ENCODE measurements at regions not wholly inside any gene's neighbourhood (a gene's known extent, or its start where the extent isn't known, plus 50 kb on each side); places are given as distances from the start of the nearest gene placed in this dataset.

DNA sequence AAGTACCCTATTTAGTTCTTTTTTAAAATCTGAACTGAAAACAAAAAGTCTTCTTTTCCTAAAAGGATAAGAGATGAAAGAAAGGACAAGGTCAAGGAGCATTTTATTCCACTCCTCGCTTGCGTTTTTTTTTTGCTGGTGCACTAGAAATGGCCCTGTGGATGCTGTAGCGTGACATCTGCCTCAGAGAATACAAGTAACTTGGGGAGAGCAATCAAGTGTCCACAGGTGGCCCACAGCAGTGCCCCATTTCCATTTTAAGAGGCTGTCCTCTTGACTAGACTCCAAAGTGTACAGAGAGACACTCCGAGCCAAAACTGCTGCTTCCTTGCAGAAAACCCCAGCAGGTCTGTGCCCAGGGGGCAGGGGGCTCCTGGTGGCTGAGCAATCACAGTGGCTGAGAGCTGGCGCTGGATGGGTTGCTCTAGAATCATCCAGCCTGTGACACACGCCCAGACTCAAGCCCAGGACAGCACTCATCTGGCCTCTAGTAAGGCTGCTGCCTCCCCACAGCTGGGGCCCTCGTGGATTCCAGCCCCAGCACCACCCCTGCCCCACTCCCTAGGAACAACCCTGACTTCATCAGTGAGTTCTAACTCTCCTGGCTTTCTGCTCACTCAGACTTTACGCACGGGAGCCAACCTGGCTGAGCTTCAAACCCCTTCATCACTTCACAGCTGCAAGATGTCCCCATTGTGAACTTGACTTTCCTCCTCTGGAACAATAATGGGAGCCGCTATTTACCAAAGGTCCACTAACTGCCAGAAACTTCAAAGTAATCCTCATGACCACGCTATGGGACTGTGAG is 71.1 kb upstream of the SPATA12 start:
- H3K4me3 ChIP-seq (ENCODE audit: low read length): peak overlapping the region; percentile 39
- no peaks in the 10 kb centered on the region for H3K79me2 ChIP-seq (ENCODE audit: low read length)
- H3K27me3 ChIP-seq (ENCODE audit: low read depth, low read length): peaks cover 16% of the 10 kb centered on the region
- no peaks in the 10 kb centered on the region for H4K20me1 ChIP-seq (ENCODE audit: insufficient read depth, low read length)
- H3K4me2 ChIP-seq (ENCODE audit: low read length): peak overlapping the region; percentile 63
- no peak overlapping the region for H3K9ac ChIP-seq (ENCODE audit: low read length)
- H3K36me3 ChIP-seq (replicated peaks; ENCODE audit: low read depth, low read length): no peaks in the 10 kb centered on the region
- no peak overlapping the region for H3K27ac ChIP-seq (ENCODE audit: low read length)
- no peaks in the 10 kb centered on the region for H3K9me3 ChIP-seq (ENCODE audit: insufficient read depth, low read length)
- H3K4me1 ChIP-seq (ENCODE audit: low read length): peaks cover 10% of the 10 kb centered on the region
- TF ChIP-seq CTCF (IDR thresholded peaks at IDR 0.05; ENCODE audit: low read depth, low read length) (no peak), EZH2phosphoT487 (IDR thresholded peaks at IDR 0.05; ENCODE audit: low read depth) (no peak)
- H2AFZ ChIP-seq (ENCODE audit: low read depth, low read length): no peak overlapping the region

DNA sequence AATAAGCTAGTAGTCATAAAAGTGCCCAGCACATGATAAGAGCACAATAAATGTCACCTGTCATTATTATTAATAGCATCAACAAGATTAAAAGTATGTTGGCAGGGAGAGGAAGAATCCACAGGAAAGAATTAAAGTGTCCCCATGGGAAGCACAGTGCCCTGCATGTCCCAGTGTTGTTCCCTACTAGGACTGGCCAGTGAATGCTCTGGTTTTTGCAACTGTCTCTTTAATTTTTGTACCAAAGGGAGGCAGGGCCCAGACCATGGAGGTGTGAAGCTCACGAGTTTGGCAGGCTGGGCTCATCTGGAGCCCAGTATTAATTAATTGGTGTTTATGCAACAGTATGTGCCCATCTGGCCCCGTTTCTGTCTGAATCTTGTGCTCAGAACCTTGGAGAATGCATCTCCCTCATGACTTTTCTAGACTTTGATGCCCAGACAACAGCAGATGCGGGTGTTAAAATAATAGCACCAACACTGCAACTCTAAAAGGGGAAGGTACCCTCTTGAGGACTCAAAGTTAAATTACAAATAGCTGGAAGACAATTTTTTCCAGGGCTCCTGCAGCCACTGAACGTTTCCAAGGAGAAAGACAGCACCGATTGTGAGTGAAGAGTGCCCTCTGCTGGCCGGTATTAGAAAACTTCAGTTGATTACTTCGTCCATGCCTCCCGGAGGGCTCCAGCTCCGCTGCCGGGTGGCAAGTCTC is 71.9 kb upstream of the SPATA12 start:
- Histone ChIP-seq H3K4me2 (ENCODE audit: low read length) (peak overlapping the region; percentile 63), H3K36me3 (replicated peaks; ENCODE audit: low read depth, low read length) (no peaks in the 10 kb centered on the region), H3K27ac (ENCODE audit: low read length) (no peak overlapping the region), H3K4me3 (ENCODE audit: low read length) (peak overlapping the region; percentile 39), H3K79me2 (ENCODE audit: low read length) (no peaks in the 10 kb centered on the region), H3K27me3 (ENCODE audit: low read depth, low read length) (peaks cover 16% of the 10 kb centered on the region), H3K4me1 (ENCODE audit: low read length) (peaks cover 10% of the 10 kb centered on the region), H3K9me3 (ENCODE audit: insufficient read depth, low read length) (no peaks in the 10 kb centered on the region), H4K20me1 (ENCODE audit: insufficient read depth, low read length) (no peaks in the 10 kb centered on the region), H2AFZ (ENCODE audit: low read depth, low read length) (no peak overlapping the region), H3K9ac (ENCODE audit: low read length) (no peak overlapping the region)
- TF ChIP-seq EZH2phosphoT487 (IDR thresholded peaks at IDR 0.05; ENCODE audit: low read depth): no peak
- peak; percentile 99 for TF ChIP-seq CTCF (IDR thresholded peaks at IDR 0.05; ENCODE audit: low read depth, low read length)

GRCh38 chr3:56987238-56987895 is 73.1 kb upstream of the SPATA12 start:
- no peaks in the 10 kb centered on the region for H3K9me3 ChIP-seq (ENCODE audit: insufficient read depth, low read length)
- no peak overlapping the region for H3K4me2 ChIP-seq (ENCODE audit: low read length)
- no peak overlapping the region for H3K4me3 ChIP-seq (ENCODE audit: low read length)
- H3K79me2 ChIP-seq (ENCODE audit: low read length): no peaks in the 10 kb centered on the region
- H3K36me3 ChIP-seq (replicated peaks; ENCODE audit: low read depth, low read length): no peaks in the 10 kb centered on the region
- peaks cover 10% of the 10 kb centered on the region for H3K4me1 ChIP-seq (ENCODE audit: low read length)
- H3K9ac ChIP-seq (ENCODE audit: low read length): no peak overlapping the region
- TF ChIP-seq EZH2phosphoT487 (IDR thresholded peaks at IDR 0.05; ENCODE audit: low read depth) (no peak), CTCF (IDR thresholded peaks at IDR 0.05; ENCODE audit: low read depth, low read length) (peak; percentile 59)
- peaks cover 16% of the 10 kb centered on the region for H3K27me3 ChIP-seq (ENCODE audit: low read depth, low read length)
- H3K27ac ChIP-seq (ENCODE audit: low read length): no peak overlapping the region
- no peak overlapping the region for H2AFZ ChIP-seq (ENCODE audit: low read depth, low read length)
- no peaks in the 10 kb centered on the region for H4K20me1 ChIP-seq (ENCODE audit: insufficient read depth, low read length)

DNA sequence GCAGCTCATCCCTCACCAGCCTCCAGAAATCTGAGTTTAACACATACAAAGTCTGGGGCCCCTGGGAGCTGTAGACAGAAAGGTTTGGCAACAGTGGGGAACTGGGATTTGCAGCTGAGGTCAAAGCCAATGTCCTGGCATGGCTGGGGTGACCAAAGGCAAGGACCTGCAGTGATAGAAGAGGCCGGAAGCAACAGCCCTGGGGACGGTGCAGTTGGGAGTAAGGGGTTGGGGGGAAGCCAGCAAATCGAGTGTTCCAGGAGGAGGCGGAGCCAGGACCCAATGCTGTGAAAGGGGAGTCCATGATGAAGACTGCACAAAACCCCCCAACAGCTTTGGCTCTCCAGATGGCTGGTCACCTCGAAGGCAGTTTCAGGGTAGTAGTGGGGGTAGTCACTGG is 74.1 kb upstream of the SPATA12 start:
- Histone ChIP-seq H3K9me3 (ENCODE audit: insufficient read depth, low read length) (no peaks in the 10 kb centered on the region), H3K36me3 (replicated peaks; ENCODE audit: low read depth, low read length) (no peaks in the 10 kb centered on the region), H3K4me2 (ENCODE audit: low read length) (no peak overlapping the region), H3K9ac (ENCODE audit: low read length) (no peak overlapping the region), H2AFZ (ENCODE audit: low read depth, low read length) (no peak overlapping the region), H3K4me3 (ENCODE audit: low read length) (no peak overlapping the region), H3K79me2 (ENCODE audit: low read length) (no peaks in the 10 kb centered on the region), H3K27me3 (ENCODE audit: low read depth, low read length) (peaks cover 16% of the 10 kb centered on the region), H4K20me1 (ENCODE audit: insufficient read depth, low read length) (no peaks in the 10 kb centered on the region), H3K4me1 (ENCODE audit: low read length) (peaks cover 10% of the 10 kb centered on the region), H3K27ac (ENCODE audit: low read length) (no peak overlapping the region)
- TF ChIP-seq CTCF (IDR thresholded peaks at IDR 0.05; ENCODE audit: low read depth, low read length): no peak
- no peak for TF ChIP-seq EZH2phosphoT487 (IDR thresholded peaks at IDR 0.05; ENCODE audit: low read depth)
